ENCODE measurements at regions not wholly inside any gene's neighbourhood (a gene's known extent, or its start where the extent isn't known, plus 50 kb on each side); places are given as distances from the start of the nearest gene placed in this dataset.

- TF ChIP-seq CTCF (IDR thresholded peaks at IDR 0.05; ENCODE audit: low read depth, low read length, poor library complexity, severe bottlenecking) (no peak), EZH2phosphoT487 (IDR thresholded peaks at IDR 0.05; ENCODE audit: borderline replicate concordance, low read length) (no peak)
Measured at GRCh38 chr2:156908825-156909224, 348.7 kb upstream of the GALNT5 start.

Measured in DOHH2 (cell line).